Uterus (tissue), 3 donors: ENCODE measurements at regions not wholly inside any gene's neighbourhood (a gene's known extent, or its start where the extent isn't known, plus 50 kb on each side); places are given as distances from the start of the nearest gene placed in this dataset.

ENCODE experiments used
- DNase-seq, 2 donors: peaks; one replicate each; pipeline ENCODE4 v3.0.0-alpha.2; 2019 to 2020
- H3K27ac ChIP-seq, 2 donors: fragments of 200-600 bp; sonication (generic); 1 replicate in 1 of 2; 2 replicates in 1 of 2; pipeline ENCODE4 v1.5.1; 2016 to 2018
- H3K27me3 ChIP-seq, 2 donors: fragments of 200-600 bp; sonication (generic); one replicate each; pipeline ENCODE4 v1.5.1; 2018 to 2019; ENCODE audit warnings: control low read depth in 1 of 2
- H3K36me3 ChIP-seq, 2 donors: fragments of 200-600 bp; sonication (generic); one replicate each; pipeline ENCODE4 v1.5.1; 2019; ENCODE audit warnings: control low read depth in 1 of 2
- H3K4me1 ChIP-seq, 2 donors: fragments of 200-600 bp; sonication (generic); one replicate each; pipeline ENCODE4 v1.5.1; 2018 to 2019; ENCODE audit warnings: control low read depth in 1 of 2
- H3K4me3 ChIP-seq, 2 donors: fragments of 200-600 bp; sonication (generic); 1 replicate in 1 of 2; 2 replicates in 1 of 2; pipeline ENCODE4 v1.5.1; 2018 to 2019; ENCODE audit warnings: mild to moderate bottlenecking in 1 of 2
- H3K9me3 ChIP-seq, 2 donors: fragments of 200-600 bp; sonication (generic); one replicate each; pipeline ENCODE4 v1.5.1; 2019; ENCODE audit warnings: control low read depth in 1 of 2
- POLR2A ChIP-seq, 2 donors: fragments of 450-650 bp; IDR thresholded peaks; one replicate each; pipeline ENCODE4 v1.6.1; 2016; ENCODE audit warnings: antibody characterized with exemption in 2 of 2, mild to moderate bottlenecking in 1 of 2, moderate library complexity in 1 of 2
- intact Hi-C: fragments of 100-400 bp; cut with DNase I; formaldehyde crosslinking; loops from one replicate; pipeline ENCODE4 v1.15.1; 2023; ENCODE audit warnings: low total_unique reads
- TF ChIP-seq, protein P1 (sequence below), 4 experiments: fragments of 200-600 bp in 2 of 4; fragments of 450-650 bp in 2 of 4; sonication (generic) in 2 of 4; IDR thresholded peaks; one replicate each; pipeline ENCODE4 v1.5.1; 2016 to 2019; ENCODE audit warnings: antibody characterized with exemption in 4 of 4, mild to moderate bottlenecking in 2 of 4, moderate library complexity in 1 of 4
- donor health status: DM: yes; HTN: yes; CAD: no.

DNA sequence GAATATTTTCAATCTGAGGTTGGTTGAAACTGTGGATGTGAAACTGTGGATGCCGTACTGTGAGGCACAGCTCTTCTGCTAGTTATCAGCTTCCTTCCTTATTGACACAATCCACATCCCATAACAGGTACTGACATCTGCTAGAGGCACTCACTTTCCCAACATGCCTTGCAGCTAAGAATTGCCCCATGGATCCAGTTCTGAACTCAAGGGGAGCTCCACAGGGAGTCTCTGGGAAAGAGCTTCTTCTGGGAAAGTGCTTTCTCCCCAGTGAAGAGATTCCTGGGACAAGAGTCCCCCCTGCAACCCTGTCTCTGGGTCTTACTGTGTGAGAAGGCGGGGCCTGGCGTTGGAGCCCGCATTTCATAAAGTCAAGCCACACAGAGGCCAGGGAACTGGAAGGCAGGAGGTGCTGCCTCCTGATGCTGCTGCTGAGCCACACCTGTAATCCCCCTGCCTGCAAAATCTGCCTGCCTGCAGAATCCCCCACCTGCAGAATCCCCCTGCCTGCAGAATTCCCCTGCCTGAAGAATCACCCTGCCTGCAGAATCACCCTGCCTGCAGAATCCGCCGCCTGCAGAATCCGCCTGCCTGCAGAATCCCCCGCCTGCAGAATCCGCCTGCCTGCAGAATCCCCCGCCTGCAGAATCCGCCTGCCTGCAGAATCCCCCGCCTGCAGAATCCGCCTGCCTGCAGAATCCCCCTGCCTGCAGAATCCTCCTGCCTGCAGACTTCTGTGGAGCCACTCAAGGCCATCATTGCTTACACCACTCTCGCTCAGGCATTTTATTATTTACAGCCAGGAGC lies 305.4 kb downstream of the FOXL1 start:
- Histone ChIP-seq H3K36me3 (no peaks in the 10 kb centered on the region), H3K4me3 (no peak overlapping the region), H3K27ac (no peak overlapping the region), H3K27me3 (peaks cover 0 to 10% of the 10 kb centered on the region in 2 donors), H3K4me1 (no peaks in the 10 kb centered on the region), H3K9me3 (no peaks in the 10 kb centered on the region)
- intact Hi-C loops = no loop called here
- DNase-seq = no peak
- TF ChIP-seq POLR2A (IDR thresholded peaks at IDR 0.05) = no peak
- TF ChIP-seq, protein P1, sequence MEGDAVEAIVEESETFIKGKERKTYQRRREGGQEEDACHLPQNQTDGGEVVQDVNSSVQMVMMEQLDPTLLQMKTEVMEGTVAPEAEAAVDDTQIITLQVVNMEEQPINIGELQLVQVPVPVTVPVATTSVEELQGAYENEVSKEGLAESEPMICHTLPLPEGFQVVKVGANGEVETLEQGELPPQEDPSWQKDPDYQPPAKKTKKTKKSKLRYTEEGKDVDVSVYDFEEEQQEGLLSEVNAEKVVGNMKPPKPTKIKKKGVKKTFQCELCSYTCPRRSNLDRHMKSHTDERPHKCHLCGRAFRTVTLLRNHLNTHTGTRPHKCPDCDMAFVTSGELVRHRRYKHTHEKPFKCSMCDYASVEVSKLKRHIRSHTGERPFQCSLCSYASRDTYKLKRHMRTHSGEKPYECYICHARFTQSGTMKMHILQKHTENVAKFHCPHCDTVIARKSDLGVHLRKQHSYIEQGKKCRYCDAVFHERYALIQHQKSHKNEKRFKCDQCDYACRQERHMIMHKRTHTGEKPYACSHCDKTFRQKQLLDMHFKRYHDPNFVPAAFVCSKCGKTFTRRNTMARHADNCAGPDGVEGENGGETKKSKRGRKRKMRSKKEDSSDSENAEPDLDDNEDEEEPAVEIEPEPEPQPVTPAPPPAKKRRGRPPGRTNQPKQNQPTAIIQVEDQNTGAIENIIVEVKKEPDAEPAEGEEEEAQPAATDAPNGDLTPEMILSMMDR (IDR thresholded peaks at IDR 0.05) = no peak

DNA sequence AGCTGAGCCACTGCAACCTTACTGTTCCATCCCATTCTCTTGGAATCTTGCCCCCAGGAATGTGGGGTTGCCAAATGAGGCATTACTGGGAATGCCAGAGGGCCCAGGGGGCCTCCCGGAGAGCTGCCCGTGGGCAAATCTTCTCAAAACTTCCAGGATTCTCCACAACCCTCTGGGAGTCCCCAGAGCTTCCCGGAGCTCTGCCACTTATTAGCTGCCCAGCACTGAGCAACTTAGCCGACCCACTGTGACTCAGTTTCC lies 306.0 kb downstream of the FOXL1 start:
- Histone ChIP-seq H3K36me3 (no peaks in the 10 kb centered on the region), H3K4me1 (no peaks in the 10 kb centered on the region), H3K9me3 (no peaks in the 10 kb centered on the region), H3K27me3 (peaks cover 0 to 5% of the 10 kb centered on the region in 2 donors), H3K27ac (no peak overlapping the region), H3K4me3 (no peak overlapping the region)
- no peak for TF ChIP-seq POLR2A (IDR thresholded peaks at IDR 0.05)
- TF ChIP-seq, protein P1 (IDR thresholded peaks at IDR 0.05) = no peak
- intact Hi-C loops = no loop called here
- no peak for DNase-seq

DNA sequence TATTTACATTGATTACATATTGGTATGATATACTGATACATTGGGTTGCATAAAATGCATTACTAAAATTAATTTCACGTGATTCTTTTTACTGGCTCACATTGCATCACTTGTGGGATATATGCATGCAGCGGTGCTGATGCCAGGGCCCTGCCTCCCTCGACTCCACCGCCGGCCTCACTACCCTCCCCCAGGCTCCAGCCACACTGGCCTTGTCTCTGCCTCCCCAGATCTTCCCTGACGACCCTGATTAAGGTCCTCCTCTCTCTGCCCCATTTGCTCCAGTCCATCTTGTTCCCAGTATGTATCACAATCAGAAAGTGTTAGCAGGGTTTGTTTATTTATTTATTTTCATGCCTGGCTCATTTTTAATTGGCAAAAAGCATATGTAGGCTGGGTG lies 306.8 kb downstream of the FOXL1 start:
- H3K4me1 ChIP-seq = no peaks in the 10 kb centered on the region
- no peak for DNase-seq

DNA sequence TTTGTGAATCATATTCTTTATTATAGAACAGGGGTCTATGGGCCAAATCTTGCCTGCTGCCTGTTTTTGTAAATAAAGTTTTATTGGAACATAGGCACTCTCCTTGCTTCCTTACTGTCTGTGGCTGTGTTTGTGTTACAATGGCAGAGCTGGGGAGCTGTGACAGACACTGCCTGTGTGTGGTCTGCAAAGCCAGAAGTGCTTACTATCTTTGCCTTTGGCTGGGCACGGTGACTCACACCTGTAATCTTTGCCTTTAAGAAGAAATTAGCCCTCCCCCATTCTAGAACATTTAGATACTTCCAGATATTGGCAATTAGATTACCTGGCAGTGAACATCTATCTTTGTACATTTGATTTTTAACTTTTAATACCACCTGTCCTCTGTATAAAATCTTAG lies 308.3 kb downstream of the FOXL1 start:
- Histone ChIP-seq H3K36me3 (no peaks in the 10 kb centered on the region), H3K4me3 (no peak overlapping the region), H3K9me3 (no peaks in the 10 kb centered on the region), H3K4me1 (no peaks in the 10 kb centered on the region), H3K27me3 (no peaks in the 10 kb centered on the region), H3K27ac (no peak overlapping the region)
- TF ChIP-seq, protein P1 (IDR thresholded peaks at IDR 0.05) = no peak
- TF ChIP-seq POLR2A (IDR thresholded peaks at IDR 0.05) = no peak
- intact Hi-C loops = no loop called here
- DNase-seq = no peak

More for the DNA sequence above, 306.8 kb downstream of the FOXL1 start:
- H3K36me3 ChIP-seq = no peaks in the 10 kb centered on the region
- H3K27ac ChIP-seq = no peak overlapping the region
- H3K4me3 ChIP-seq = no peak overlapping the region
- no peaks in the 10 kb centered on the region for H3K27me3 ChIP-seq
- intact Hi-C loops = no loop called here
- TF ChIP-seq POLR2A (IDR thresholded peaks at IDR 0.05) = no peak
- TF ChIP-seq, protein P1 (IDR thresholded peaks at IDR 0.05) = no peak
- H3K9me3 ChIP-seq = no peaks in the 10 kb centered on the region

DNA sequence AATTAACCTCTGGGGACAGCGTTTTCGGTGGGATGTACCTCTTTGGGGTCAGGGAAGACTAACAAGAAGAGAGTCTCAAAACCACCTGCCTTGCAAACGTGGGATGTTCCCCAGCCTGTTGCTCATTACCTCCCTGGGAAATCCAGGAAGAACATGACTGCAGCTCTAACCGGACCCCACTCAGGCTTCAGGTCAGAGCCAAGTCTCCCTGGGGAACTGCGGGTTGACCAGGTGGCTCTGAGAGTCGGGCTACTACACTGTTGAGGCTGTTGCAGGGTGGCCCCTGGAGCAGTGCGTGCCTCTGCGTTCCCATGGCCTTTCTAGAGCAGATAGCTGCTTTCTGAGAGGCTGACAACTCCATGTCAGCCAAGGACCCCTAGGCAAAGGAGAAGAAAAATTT lies 309.1 kb downstream of the FOXL1 start:
- no peaks in the 10 kb centered on the region for H3K4me1 ChIP-seq
- no peaks in the 10 kb centered on the region for H3K9me3 ChIP-seq
- intact Hi-C loops = no loop called here
- H3K27me3 ChIP-seq = no peaks in the 10 kb centered on the region
- no peak overlapping the region for H3K4me3 ChIP-seq
- DNase-seq = no peak
- no peak overlapping the region for H3K27ac ChIP-seq
- H3K36me3 ChIP-seq = no peaks in the 10 kb centered on the region
- TF ChIP-seq, protein P1 (IDR thresholded peaks at IDR 0.05) = no peak
- TF ChIP-seq POLR2A (IDR thresholded peaks at IDR 0.05) = no peak
